H1 (cell line): ENCODE measurements at regions not wholly inside any gene's neighbourhood (a gene's known extent, or its start where the extent isn't known, plus 50 kb on each side); places are given as distances from the start of the nearest gene placed in this dataset.
A peak's percentile ranks its signal among the peaks of the same experiment; 100 is the strongest.

ENCODE experiments used
- CTCF ChIA-PET: fragments of 300-600 bp; sonication (Branson Sonifier 250); formaldehyde crosslinking; loops from one replicate; lab custom pipeline; 2021; ENCODE audit not compliant: partially characterized antibody; lab: Charles Lee
- POLR2A ChIA-PET: fragments of 300-600 bp; sonication (Branson Sonifier 250); formaldehyde crosslinking; loops from one replicate; lab custom pipeline; 2021; ENCODE audit warnings: inconsistent platforms; ENCODE audit not compliant: partially characterized antibody; lab: Charles Lee
- DNase-seq, 2 experiments: peaks; one replicate each; pipeline versions ENCODE4 v3.0.0 to v3.0.0-alpha.2; 2010 to 2022; ENCODE audit warnings: low spot score in 2 of 2, low read depth in 1 of 2, mixed read lengths in 1 of 2
- FAIRE-seq: peaks from 2 replicates; lab custom pipeline; 2011; peaks lifted over from hg19 to GRCh38; lab: Jason Lieb, UNC
- H2AFZ ChIP-seq: 2 replicates; pipeline ENCODE4 v1.8.1; 2012; ENCODE audit warnings: low read length, inconsistent platforms
- H2AK5ac ChIP-seq: 2 replicates; pipeline ENCODE4 v1.6.1; 2013; ENCODE audit warnings: low read depth, low read length
- H2BK120ac ChIP-seq: replicated peaks from 2 replicates; pipeline ENCODE3; 2013; ENCODE audit warnings: low read depth, low read length, inconsistent platforms
- H2BK12ac ChIP-seq: 2 replicates; pipeline ENCODE4 v1.6.1; 2013; ENCODE audit warnings: low read depth, low read length
- H2BK15ac ChIP-seq: 2 replicates; pipeline ENCODE4 v1.6.1; 2013; ENCODE audit warnings: low read length
- H2BK20ac ChIP-seq: 2 replicates; pipeline ENCODE4 v1.6.1; 2013; ENCODE audit warnings: low read length
- H2BK5ac ChIP-seq: 2 replicates; pipeline ENCODE4 v1.6.1; 2013; ENCODE audit warnings: low read depth, low read length
- H3K14ac ChIP-seq: 2 replicates; pipeline ENCODE4 v1.6.1; 2013; ENCODE audit warnings: inconsistent platforms; ENCODE audit not compliant: insufficient read length
- H3K18ac ChIP-seq: 2 replicates; pipeline ENCODE4 v1.6.1; 2013; ENCODE audit warnings: low read length; ENCODE audit errors: extremely low read depth
- H3K23ac ChIP-seq: 2 replicates; pipeline ENCODE4 v1.6.1; 2013; ENCODE audit warnings: inconsistent platforms; ENCODE audit not compliant: insufficient read length
- H3K23me2 ChIP-seq: 2 replicates; pipeline ENCODE4 v1.6.1; 2013; ENCODE audit warnings: low read depth, low read length
- H3K27ac ChIP-seq: 2 replicates; pipeline ENCODE4 v1.6.1; 2011; ENCODE audit warnings: low read depth, low read length, inconsistent platforms
- H3K27me3 ChIP-seq, 4 experiments: replicated peaks in 1 of 4; 1 replicate in 1 of 4; 2 replicates in 3 of 4; pipeline versions ENCODE4 v1.6.1 to v1.8.1; 2011 to 2013; ENCODE audit warnings: low read length in 3 of 4, mild to moderate bottlenecking in 3 of 4, inconsistent platforms in 2 of 4, mixed read lengths in 2 of 4, moderate library complexity in 1 of 4; ENCODE audit not compliant: control insufficient read depth in 3 of 4, insufficient read depth in 3 of 4; ENCODE audit errors: extremely low read depth in 1 of 4
- H3K36me3 ChIP-seq, 4 experiments: 2 replicates each; pipeline versions ENCODE4 v1.6.1 to v1.8.1; 2011 to 2013; ENCODE audit warnings: mild to moderate bottlenecking in 4 of 4, low read length in 3 of 4, moderate library complexity in 2 of 4, control low read depth in 1 of 4, inconsistent platforms in 1 of 4; ENCODE audit not compliant: insufficient read depth in 4 of 4, control insufficient read depth in 2 of 4
- H3K4ac ChIP-seq: replicated peaks from 2 replicates; pipeline ENCODE3; 2013; ENCODE audit warnings: low read length, low read depth, mixed read lengths, inconsistent platforms; ENCODE audit not compliant: insufficient read length
- H3K4me1 ChIP-seq, 4 experiments: replicated peaks in 1 of 4; 1 replicate in 1 of 4; 2 replicates in 3 of 4; pipeline versions ENCODE4 v1.6.1 to v1.8.1; 2011 to 2013; ENCODE audit warnings: low read length in 3 of 4, inconsistent platforms in 2 of 4, mixed read lengths in 1 of 4; ENCODE audit not compliant: insufficient read depth in 4 of 4, control insufficient read depth in 3 of 4
- H3K4me2 ChIP-seq, 2 experiments: 2 replicates each; pipeline versions ENCODE4 v1.6.1 to v1.8.1; 2011 to 2013; ENCODE audit warnings: low read depth in 2 of 2, low read length in 2 of 2, control low read depth in 1 of 2, inconsistent platforms in 1 of 2, mild to moderate bottlenecking in 1 of 2; ENCODE audit not compliant: insufficient read depth in 1 of 2
- H3K4me3 ChIP-seq, 4 experiments: fragments of 200-600, 300-600 bp in 1 of 4; sonication (generic), shearing (Covaris generic), sonication (Bioruptor Twin) in 1 of 4; 2 replicates each; pipeline versions ENCODE4 v1.5.1 to v1.8.1; 2011 to 2016; ENCODE audit warnings: low read length in 4 of 4, low read depth in 3 of 4, control low read depth in 2 of 4, inconsistent platforms in 2 of 4, mild to moderate bottlenecking in 2 of 4, mixed read lengths in 1 of 4, moderate library complexity in 1 of 4; ENCODE audit not compliant: insufficient read depth in 2 of 4; ENCODE audit errors: extremely low read depth in 1 of 4
- H3K56ac ChIP-seq: replicated peaks from 2 replicates; pipeline ENCODE3; 2013; ENCODE audit warnings: low read depth, mild to moderate bottlenecking, mixed read lengths, low read length, inconsistent platforms; ENCODE audit not compliant: insufficient read length
- H3K79me1 ChIP-seq: 2 replicates; pipeline ENCODE4 v1.6.1; 2013; ENCODE audit warnings: low read depth, low read length, control low read depth
- H3K79me2 ChIP-seq, 2 experiments: 2 replicates each; pipeline versions ENCODE4 v1.6.1 to v1.8.1; 2012 to 2013; ENCODE audit warnings: low read length in 2 of 2, mild to moderate bottlenecking in 2 of 2, inconsistent platforms in 1 of 2; ENCODE audit not compliant: insufficient read depth in 2 of 2, control insufficient read depth in 1 of 2
- H3K9ac ChIP-seq, 4 experiments: replicated peaks in 1 of 4; 1 replicate in 1 of 4; 2 replicates in 3 of 4; pipeline versions ENCODE4 v1.6.1 to v1.8.1; 2011 to 2013; ENCODE audit warnings: low read depth in 3 of 4, low read length in 3 of 4, control low read depth in 2 of 4, mild to moderate bottlenecking in 2 of 4, moderate library complexity in 2 of 4, inconsistent platforms in 1 of 4; ENCODE audit errors: extremely low read depth in 1 of 4
- H3K9me3 ChIP-seq, 2 experiments: 2 replicates each; pipeline versions ENCODE4 v1.6.1 to v1.8.1; 2012 to 2013; ENCODE audit warnings: mild to moderate bottlenecking in 2 of 2, moderate library complexity in 2 of 2, control low read depth in 1 of 2, inconsistent platforms in 1 of 2, low read depth in 1 of 2, low read length in 1 of 2, mixed read lengths in 1 of 2; ENCODE audit not compliant: insufficient read depth in 2 of 2
- H4K20me1 ChIP-seq, 2 experiments: replicated peaks in 1 of 2; 2 replicates each; pipeline versions ENCODE3 to v1.8.1; 2011 to 2013; ENCODE audit warnings: inconsistent platforms in 2 of 2, low read length in 2 of 2, mild to moderate bottlenecking in 1 of 2; ENCODE audit not compliant: insufficient read depth in 2 of 2, control insufficient read depth in 1 of 2
- H4K5ac ChIP-seq: 2 replicates; pipeline ENCODE4 v1.6.1; 2013; ENCODE audit warnings: low read length, low read depth, mixed read lengths, inconsistent platforms; ENCODE audit not compliant: insufficient read length
- H4K8ac ChIP-seq: 2 replicates; pipeline ENCODE4 v1.8.0; 2013; ENCODE audit warnings: mild to moderate bottlenecking, moderate library complexity, low read length, inconsistent platforms; ENCODE audit not compliant: insufficient read depth; ENCODE audit errors: extremely low read depth
- H4K91ac ChIP-seq: replicated peaks from 2 replicates; pipeline ENCODE3; 2013; ENCODE audit warnings: low read length, mixed read lengths, inconsistent platforms; ENCODE audit not compliant: insufficient read length
- CHD1 ChIP-seq: IDR thresholded peaks from 2 replicates; pipeline ENCODE4 v1.6.1; 2012; ENCODE audit warnings: low read depth, low read length, improper control_type of control experiment
- JUND ChIP-seq: IDR thresholded peaks from 2 replicates; pipeline ENCODE4 v1.6.1; 2011; ENCODE audit warnings: mild to moderate bottlenecking, improper control_type of control experiment, low read length
- WGBS, 2 experiments: shearing (Covaris generic) in 1 of 2; methylation state at CpG; one replicate each; pipeline versions ENCODE4 v1.1.6 to v1.1.7; 2013 to 2015; ENCODE audit warnings: low lambda C conversion rate in 2 of 2, mixed read lengths in 2 of 2, inconsistent platforms in 1 of 2, low coverage in 1 of 2, missing lambda C conversion rate in 1 of 2; ENCODE audit not compliant: insufficient replicate concordance in 2 of 2, insufficient coverage in 1 of 2, insufficient read length in 1 of 2; ENCODE audit errors: extremely low coverage in 1 of 2, missing lambda C conversion rate in 1 of 2; 5-methylcytosine and 5-hydroxymethylcytosine counted together
- TF ChIP-seq, protein P1 (sequence below): IDR thresholded peaks from 2 replicates; pipeline ENCODE4 v1.6.1; 2012; ENCODE audit warnings: inconsistent platforms

DNA sequence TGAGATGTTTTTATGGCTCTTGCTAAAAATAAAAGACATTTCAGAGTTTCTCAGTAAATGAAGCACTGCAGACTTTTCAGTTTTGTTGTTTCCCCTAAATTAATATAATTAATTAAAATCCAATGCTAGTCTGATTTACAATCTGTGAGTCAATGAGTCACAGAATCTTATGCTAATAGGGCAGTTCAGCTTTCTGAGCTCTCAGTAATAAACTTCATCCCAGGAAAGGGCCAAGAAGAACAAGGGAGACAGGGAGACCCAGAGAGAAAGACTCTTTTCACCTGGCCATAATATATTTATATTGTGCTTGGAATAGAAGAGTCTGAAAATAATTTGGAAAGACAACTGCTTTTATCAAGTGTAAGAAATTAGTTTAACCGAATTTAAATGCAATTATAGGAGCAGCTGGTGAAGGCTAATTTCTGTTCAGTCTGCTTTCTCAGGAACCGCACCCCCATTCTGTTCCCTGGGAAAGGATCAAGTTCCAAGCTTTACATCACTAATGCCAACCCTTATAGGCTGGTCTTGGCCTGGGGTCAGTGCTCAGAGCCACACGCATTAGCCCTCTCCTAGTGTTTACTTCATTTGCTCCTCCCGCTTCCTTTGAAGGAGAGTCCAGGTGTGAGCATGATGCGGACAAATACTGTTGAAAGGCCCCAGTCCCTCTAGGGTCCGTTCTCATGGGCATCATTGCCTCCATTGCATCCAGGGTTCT is 145.6 kb downstream of the ZBTB18 start:
- no peak overlapping the region for H2BK5ac ChIP-seq
- H3K9ac ChIP-seq, result no peak overlapping the region
- H4K20me1 ChIP-seq, result no peaks in the 10 kb centered on the region
- no peak overlapping the region for H4K8ac ChIP-seq
- no peak overlapping the region for H2AK5ac ChIP-seq
- DNase-seq (no peak), FAIRE-seq (no peak)
- H3K23ac ChIP-seq, result no peak overlapping the region
- ChIA-PET POLR2A (no interaction called here), CTCF (no interaction called here)
- H2BK20ac ChIP-seq, result no peak overlapping the region
- H3K4ac ChIP-seq, result no peak overlapping the region
- H3K14ac ChIP-seq, result no peak overlapping the region
- no peaks in the 10 kb centered on the region for H3K79me2 ChIP-seq
- H2BK15ac ChIP-seq, result no peak overlapping the region
- no peak overlapping the region for H3K4me2 ChIP-seq
- 0 out of 2 replicates have a peak overlapping the region, but pooled peaks have one; percentile 56 for H2AFZ ChIP-seq
- TF ChIP-seq, protein P1, sequence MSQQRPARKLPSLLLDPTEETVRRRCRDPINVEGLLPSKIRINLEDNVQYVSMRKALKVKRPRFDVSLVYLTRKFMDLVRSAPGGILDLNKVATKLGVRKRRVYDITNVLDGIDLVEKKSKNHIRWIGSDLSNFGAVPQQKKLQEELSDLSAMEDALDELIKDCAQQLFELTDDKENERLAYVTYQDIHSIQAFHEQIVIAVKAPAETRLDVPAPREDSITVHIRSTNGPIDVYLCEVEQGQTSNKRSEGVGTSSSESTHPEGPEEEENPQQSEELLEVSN, result peak; percentile 46
- TF ChIP-seq JUND, result no peak
- TF ChIP-seq CHD1, result no peak
- H2BK120ac ChIP-seq, result no peak overlapping the region
- H2BK12ac ChIP-seq, result no peak overlapping the region
- H3K27me3 ChIP-seq, result no peaks in the 10 kb centered on the region
- no peak overlapping the region for H3K4me3 ChIP-seq
- no peaks in the 10 kb centered on the region for H3K79me1 ChIP-seq
- H3K23me2 ChIP-seq, result no peaks in the 10 kb centered on the region
- no peak overlapping the region for H3K27ac ChIP-seq
- H3K18ac ChIP-seq, result no peak overlapping the region
- no peak overlapping the region for H4K91ac ChIP-seq
- H3K56ac ChIP-seq, result no peak overlapping the region
- no peak overlapping the region for H4K5ac ChIP-seq
- no peaks in the 10 kb centered on the region for H3K9me3 ChIP-seq
- WGBS, 2 experiments, result 92% methylated on average over 6 of the region's 6 CpGs; no CpG with 5 or more reads in 1 of the 2 experiments
- no peaks in the 10 kb centered on the region for H3K4me1 ChIP-seq
- H3K36me3 ChIP-seq, result no peaks in the 10 kb centered on the region
